ENCODE measurements at regions not wholly inside any gene's neighbourhood (a gene's known extent, or its start where the extent isn't known, plus 50 kb on each side); places are given as distances from the start of the nearest gene placed in this dataset.

- no peak for DNase-seq
Measured at GRCh38 chr4:120415896-120416295, 349.2 kb upstream of the MAD2L1 start.

- DNase-seq = no peak
Measured at GRCh38 chr4:120406960-120407359, 340.3 kb upstream of the MAD2L1 start.

DNA sequence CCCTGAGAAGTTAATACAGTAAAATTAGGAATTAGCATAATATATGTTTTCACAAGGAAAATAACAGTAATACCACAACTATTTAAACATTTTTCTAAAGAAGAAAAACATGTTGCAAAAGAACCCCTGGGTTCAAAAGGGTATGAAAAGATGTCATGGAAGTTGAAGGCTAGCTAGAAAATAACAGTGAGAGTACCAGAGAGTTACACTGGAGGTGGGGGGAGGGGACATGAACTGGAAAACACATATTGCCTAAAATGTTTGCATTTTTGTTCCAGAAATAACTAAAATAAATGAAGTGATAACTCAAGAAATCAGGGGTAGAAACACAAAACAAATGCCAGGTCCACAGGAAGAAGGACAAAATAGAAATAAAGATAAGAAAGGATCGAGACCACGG, 336.6 kb upstream of the MAD2L1 start:
- DNase-seq = no peak

DNA sequence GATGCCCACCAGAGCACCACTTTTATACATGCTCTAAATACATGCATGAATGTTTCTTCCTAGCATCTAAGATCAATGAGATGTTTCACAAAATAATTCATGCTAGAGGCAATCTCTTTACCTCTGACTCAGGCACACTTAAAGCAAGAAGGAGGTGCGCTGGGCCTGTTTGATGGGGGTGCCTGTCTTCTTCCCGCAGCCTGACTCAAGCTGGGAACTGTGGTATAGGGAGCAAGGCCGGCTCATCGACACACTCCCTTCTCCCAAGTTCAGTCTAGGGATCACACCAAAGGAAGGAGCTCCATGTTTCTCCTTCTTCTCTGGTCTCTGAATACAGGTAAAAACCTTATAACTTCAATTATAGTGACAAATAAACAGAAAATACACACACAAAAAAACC, 333.8 kb upstream of the MAD2L1 start:
- no peak for DNase-seq

DNA sequence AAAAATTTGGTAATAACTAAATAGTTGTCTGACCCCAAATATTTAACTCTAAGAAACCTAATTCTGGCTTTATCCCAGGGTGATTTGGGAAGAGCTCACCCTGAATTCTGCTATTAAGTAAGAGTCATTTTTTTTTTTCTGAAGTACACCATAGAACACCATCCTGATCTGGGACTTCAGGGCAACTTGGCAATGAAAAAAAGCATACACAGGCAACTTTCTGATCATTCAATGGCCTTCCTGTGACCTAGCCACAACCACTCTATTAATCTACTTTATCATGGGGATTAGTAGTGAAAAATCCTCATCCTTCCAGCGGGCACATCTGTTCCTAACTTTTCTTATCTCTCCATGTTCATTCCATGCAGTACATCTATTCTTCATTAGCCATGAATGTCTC, 333.2 kb upstream of the MAD2L1 start:
- no peak for DNase-seq

DNA sequence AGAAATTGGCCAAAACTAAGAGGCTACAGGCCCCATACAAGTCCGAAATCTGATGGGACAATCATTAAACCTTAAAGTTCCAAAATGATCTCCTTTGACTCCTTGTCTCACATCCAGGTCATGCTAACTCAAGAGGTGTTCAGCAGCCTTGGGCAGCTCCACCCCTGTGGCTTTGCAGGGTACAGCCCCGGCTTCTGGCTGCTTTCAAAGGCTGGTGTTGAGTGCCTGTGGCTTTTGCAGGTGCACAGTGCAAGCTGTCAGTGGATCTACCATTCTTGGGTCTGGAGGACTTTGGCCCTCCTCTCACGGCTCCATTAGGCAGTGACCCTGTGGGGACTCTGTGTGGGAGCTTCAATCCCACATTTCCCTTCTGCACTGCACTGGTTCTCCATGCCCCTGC, 329.1 kb upstream of the MAD2L1 start:
- DNase-seq = no peak

DNA sequence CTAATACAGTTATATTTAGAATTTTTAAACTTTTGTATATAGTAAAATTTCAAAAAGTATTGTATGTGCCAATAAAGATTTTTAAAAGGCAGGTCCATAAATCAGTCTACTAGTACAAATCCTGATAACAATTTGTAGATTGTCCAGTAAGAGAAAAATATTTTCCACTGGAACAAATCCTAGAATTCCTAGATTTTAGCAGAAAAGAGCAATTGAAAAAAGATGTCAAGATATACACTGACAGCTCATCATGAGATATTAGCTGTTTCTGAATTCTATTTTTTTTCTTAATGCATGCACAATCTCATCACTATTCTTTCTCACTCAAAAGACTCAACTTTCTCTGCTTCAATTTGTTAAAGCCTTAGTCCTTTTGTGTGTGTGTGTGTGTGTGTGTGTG, 289.2 kb upstream of the MAD2L1 start:
- DNase-seq = no peak

GRCh38 chr4:120354381-120354780, 287.7 kb upstream of the MAD2L1 start:
- DNase-seq = no peak

GRCh38 chr4:120353235-120353634, 286.6 kb upstream of the MAD2L1 start:
- no peak for DNase-seq

DNA sequence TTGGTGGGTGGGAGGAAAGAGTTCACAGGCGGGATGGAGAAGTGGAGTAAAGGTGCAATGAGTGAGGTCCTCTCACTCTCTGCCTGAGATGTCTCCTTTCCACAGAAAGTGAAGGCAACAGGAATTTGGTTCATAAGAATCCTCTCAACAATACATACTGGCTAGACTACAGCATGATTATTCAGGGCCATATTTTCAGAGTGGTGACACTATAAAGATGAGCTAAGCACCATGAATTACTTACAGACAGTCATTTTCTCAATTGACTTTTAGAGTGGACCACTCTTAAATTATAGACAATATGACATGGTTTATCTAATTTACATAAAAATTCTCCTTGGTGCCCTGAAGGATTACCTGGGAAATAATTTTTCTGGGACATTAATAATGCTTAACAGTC, 286.1 kb upstream of the MAD2L1 start:
- no peak for DNase-seq

DNA sequence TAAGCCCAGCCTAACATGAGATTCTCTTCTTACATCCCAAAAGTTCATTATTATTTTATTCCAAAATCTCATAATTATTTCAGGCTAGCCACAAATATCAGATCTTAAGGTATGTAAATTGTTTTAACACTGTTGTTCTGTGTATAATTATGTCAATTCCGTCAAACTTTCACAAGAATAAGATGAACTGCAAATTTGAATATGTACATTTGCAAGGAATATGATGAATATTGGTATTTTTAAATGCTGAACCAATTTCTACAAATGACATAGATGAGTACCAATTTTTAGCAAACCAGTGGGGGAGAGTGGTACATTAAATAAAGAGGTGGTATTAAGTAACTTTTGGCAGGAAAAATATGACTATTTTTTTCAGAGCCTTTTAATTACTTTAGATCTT, 282.3 kb upstream of the MAD2L1 start:
- no peak for DNase-seq

- no peak for DNase-seq
Measured at GRCh38 chr4:120348521-120348920, 281.9 kb upstream of the MAD2L1 start.

- DNase-seq = no peak
Measured at GRCh38 chr4:120331486-120332370, 265.1 kb upstream of the MAD2L1 start.

DNA sequence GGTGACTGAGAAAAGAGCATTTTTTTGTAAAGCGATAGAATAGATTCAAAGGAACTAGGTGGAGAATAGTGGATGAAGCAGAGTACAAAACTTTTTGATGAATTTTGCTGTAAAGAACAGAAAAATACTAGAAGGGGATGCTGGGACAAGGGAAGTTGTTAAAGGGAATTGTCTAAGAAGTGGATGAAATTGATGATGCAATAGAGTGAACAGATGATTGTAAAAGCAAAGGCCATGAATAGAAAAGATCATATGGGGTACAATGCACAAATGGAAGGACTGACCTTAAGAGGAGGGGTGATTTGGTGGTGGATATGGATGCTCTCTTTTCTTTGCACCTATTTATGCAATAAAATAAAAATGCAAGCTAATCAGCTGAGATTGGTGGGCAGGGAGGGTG, 262.7 kb upstream of the MAD2L1 start:
- DNase-seq = no peak

DNA sequence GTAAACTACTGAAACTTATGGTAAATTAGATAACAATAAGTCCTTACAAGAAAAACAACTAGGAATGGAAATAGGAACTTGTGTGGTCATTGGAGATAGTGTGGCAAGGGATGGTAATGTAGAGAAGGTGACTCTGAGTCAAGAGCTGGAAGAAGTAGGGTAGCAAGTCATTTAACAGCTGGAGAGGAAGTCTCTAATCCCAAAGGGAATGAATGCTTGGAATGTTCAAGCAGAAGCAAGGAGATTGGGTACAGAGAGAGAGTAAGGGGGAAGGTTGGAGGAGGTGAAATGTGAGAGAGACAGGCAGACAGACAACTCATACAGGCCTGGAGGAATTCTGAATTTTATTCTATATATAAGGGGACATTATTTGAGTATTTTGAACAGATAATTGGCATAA, 260.6 kb upstream of the MAD2L1 start:
- no peak for DNase-seq

DNA sequence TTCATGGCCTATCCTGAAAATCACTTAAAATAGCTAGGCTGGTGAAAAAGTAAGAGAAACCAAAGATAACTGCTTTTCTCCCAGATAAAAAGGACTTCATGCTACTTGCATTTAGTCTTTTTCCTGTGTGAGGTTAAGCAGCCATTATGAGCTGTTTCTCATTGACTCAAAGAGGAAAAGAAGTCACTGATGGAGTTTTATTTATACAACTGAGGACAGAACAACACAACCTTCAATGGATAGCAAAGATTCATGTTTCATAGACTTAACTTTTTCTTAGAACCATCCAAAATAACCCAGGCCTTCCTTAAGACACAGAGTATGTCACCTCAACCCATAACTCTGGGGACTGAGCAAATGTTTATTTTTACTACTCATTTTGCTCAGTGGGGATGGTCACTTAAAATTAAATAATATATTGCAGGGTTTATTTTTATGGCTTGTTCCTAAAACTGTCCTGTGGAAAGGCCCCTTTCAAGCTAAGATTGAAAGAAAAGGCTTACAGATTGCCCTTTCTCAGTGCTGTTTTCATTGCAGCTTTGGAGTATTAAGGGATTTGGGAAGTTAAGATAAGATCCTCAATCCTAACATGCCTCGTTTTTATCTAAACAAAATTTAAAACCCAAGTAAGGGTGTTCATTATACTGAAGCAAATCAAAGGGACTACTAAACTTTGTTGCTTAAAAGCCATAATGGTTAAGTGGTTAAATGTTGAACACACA, 252.6 kb upstream of the MAD2L1 start:
- no peak for DNase-seq

DNA sequence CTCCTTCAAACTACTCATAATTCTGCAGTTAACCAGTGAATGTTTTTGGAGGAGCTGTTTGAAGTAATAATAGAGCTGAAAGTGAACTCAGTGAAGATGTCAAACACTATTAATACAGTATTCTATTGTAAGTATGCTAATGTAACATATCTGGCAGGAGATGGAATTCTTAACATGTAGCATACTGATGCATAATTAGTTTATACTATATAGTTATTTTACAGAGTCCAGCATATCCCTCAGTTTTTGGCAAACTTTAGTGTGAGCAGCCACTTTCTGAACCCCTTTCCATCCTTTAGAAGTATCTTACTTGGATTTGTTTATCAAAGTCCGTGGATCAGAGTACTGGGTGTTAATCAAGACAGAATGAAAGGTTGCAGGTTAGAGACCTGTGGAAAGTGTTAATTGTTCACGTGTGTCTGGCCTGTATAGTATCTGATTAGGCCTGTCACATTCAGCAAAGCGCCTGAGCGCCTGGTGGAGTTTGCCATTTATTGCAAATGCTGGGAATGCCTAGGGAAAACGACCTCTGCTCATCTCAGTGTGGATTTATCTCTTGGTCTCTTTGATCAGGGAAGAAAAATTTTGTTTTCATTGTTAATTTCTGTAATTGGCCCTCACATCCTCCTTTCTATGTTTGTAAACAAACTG, 251.7 kb upstream of the MAD2L1 start:
- no peak for DNase-seq

GRCh38 chr4:120317713-120318112, 251.1 kb upstream of the MAD2L1 start:
- DNase-seq = no peak

DNA sequence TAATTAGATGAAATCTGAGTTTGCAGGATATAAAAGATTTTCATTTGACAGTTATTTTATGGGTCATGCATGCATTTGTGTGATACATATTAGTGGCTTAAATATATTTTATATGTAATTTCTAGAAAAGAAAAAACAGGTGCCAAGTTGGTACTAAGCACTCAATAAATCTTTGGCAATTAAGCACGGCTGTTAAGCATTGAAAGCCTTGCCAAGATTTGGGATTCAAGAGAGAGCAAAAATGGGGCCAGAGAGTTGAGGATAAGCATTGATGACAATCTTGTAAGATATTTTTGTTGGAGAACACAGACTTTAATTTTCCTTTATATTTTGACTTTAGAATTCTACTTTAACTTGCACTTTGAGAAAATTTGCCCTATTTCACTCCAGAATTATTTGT, 249.8 kb upstream of the MAD2L1 start:
- DNase-seq = no peak

GRCh38 chr4:120314969-120315368, 248.3 kb upstream of the MAD2L1 start:
- DNase-seq = no peak

GRCh38 chr4:120304801-120305200, 238.2 kb upstream of the MAD2L1 start:
- no peak for DNase-seq

- no peak for DNase-seq
Measured at GRCh38 chr4:120299631-120300030, 233.0 kb upstream of the MAD2L1 start.

DNA sequence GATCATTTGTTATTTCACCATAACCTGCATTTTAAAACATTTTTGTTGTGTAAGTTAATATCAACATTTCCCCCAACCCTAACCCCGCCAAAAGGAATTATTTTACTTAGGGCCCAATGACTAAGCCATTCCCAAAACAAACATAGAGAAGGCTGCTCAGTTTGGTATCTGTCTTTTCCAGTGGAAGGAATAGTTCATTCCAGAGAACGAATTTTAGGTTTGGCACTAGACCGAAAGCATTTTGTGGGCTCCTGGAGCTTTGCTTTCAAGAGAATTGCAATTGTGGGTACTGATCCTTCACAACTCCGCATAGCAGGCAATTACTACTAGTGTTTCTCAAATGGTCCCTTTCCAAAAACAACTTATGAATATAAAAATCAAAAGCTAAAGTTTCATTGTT, 226.7 kb upstream of the MAD2L1 start:
- no peak for DNase-seq

DNA sequence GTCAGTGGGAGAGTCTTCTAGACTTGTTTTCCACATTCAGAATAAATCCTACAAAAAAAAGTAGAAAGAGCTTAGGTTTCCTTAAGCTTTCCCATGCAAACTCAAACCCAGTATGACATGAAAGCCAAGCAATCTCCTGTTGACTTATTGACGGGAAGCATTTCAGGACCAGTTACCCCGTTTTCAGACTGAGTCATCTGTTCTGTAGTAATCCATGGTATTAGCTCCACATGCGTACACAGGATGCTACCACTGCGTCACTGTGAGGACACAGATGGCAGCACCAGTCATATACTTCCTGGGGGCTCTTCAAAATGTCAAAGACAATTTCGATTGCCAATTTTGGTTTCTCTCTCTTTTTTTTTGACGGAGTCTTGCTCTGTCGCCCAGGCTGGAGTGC, 224.9 kb upstream of the MAD2L1 start:
- DNase-seq = no peak
